Lung (tissue), 11 donors: ENCODE measurements at regions not wholly inside any gene's neighbourhood (a gene's known extent, or its start where the extent isn't known, plus 50 kb on each side); places are given as distances from the start of the nearest gene placed in this dataset.

ENCODE experiments used
- ATAC-seq: fragments of 200-7000 bp; cut with Tn5 transposase; one replicate; pipeline ENCODE4 v1.9.1; 2020; ENCODE audit warnings: moderate number of reproducible peaks; ENCODE audit not compliant: insufficient read depth, low FRiP score
- DNase-seq, 3 donors: peaks; one replicate each; pipeline ENCODE4 v3.0.0-alpha.2; 2013 to 2017
- H3K27ac ChIP-seq, 2 donors: one replicate each; pipeline ENCODE4 v1.5.1; 2013; ENCODE audit warnings: mild to moderate bottlenecking in 2 of 2, moderate library complexity in 2 of 2, control low read depth in 1 of 2, inconsistent platforms in 1 of 2, low read depth in 1 of 2, low read length in 1 of 2
- H3K27me3 ChIP-seq, 3 donors: one replicate each; pipeline ENCODE4 v1.5.1; 2013; ENCODE audit warnings: low read length in 2 of 3; ENCODE audit not compliant: control insufficient read depth in 3 of 3, insufficient read depth in 3 of 3
- H3K36me3 ChIP-seq, 4 donors: one replicate each; pipeline ENCODE4 v1.5.1; 2013; ENCODE audit warnings: low read length in 4 of 4, mild to moderate bottlenecking in 1 of 4, moderate library complexity in 1 of 4; ENCODE audit not compliant: control insufficient read depth in 4 of 4, insufficient read depth in 4 of 4
- H3K4me1 ChIP-seq, 5 donors: one replicate each; pipeline ENCODE4 v1.5.1; 2013; ENCODE audit warnings: low read length in 5 of 5, mild to moderate bottlenecking in 2 of 5, moderate library complexity in 1 of 5; ENCODE audit not compliant: control insufficient read depth in 5 of 5, insufficient read depth in 5 of 5
- H3K4me3 ChIP-seq: one replicate; pipeline ENCODE4 v1.5.1; 2013; ENCODE audit warnings: mild to moderate bottlenecking, control low read depth, moderate library complexity
- H3K9ac ChIP-seq, 2 donors: one replicate each; pipeline ENCODE4 v1.5.1; 2013; ENCODE audit warnings: low read length in 2 of 2, control low read depth in 1 of 2; ENCODE audit not compliant: insufficient read depth in 1 of 2
- H3K9me3 ChIP-seq, 4 donors: one replicate each; pipeline ENCODE4 v1.5.1; 2013; ENCODE audit warnings: low read length in 3 of 4, mild to moderate bottlenecking in 1 of 4, moderate library complexity in 1 of 4; ENCODE audit not compliant: control insufficient read depth in 4 of 4, insufficient read depth in 3 of 4
- CTCF ChIP-seq: IDR thresholded peaks from 2 replicates; pipeline ENCODE4 v1.5.1; 2012; ENCODE audit warnings: mild to moderate bottlenecking; ENCODE audit errors: control extremely low read depth, extremely low read depth
- WGBS, 2 donors: extraction: QIAGEN DNeasy Blood & Tissue Kit; methylation state at CpG; one replicate each; pipeline ENCODE4 v1.1.7; 2013; 5-methylcytosine and 5-hydroxymethylcytosine counted together
- donor health status: control.
- donor health status: control.
- donor health status: Bipolar disorder and iron deficiency.
- donor health status: healthy.
- donor health status: DM: yes; HTN: yes; CAD: no.

GRCh38 chr3:150077581-150078247, 107.0 kb upstream of the PFN2 start:
- Histone ChIP-seq H3K4me3 (no peak overlapping the region), H3K27me3 (no peaks in the 10 kb centered on the region), H3K9me3 (peaks cover 0 to 10% (median 5%) of the 10 kb centered on the region in 4 donors), H3K27ac (no peak overlapping the region), H3K4me1 (peaks cover 0 to 46% (median 7%) of the 10 kb centered on the region in 5 donors), H3K9ac (no peak overlapping the region), H3K36me3 (peaks cover 0 to 2% (median 0%) of the 10 kb centered on the region in 4 donors)
- DNase-seq (peak in 1 of 3 donors; percentile 27), ATAC-seq (no peak)
- 52 to 56% methylated on average over 4 of the region's 4 CpGs for WGBS, 2 donors
- TF ChIP-seq CTCF: no peak

GRCh38 chr3:150077107-150077506, 106.4 kb upstream of the PFN2 start:
- WGBS, 2 donors: 65 to 81% methylated on average over 3 of the region's 3 CpGs
- Histone ChIP-seq H3K9ac (no peak overlapping the region), H3K36me3 (peaks cover 0 to 2% (median 0%) of the 10 kb centered on the region in 4 donors), H3K9me3 (peaks cover 0 to 10% (median 5%) of the 10 kb centered on the region in 4 donors), H3K27ac (no peak overlapping the region), H3K4me3 (no peak overlapping the region), H3K27me3 (no peaks in the 10 kb centered on the region), H3K4me1 (peaks cover 0 to 46% (median 7%) of the 10 kb centered on the region in 5 donors)
- ATAC-seq: no peak
- no peak for DNase-seq
- TF ChIP-seq CTCF: no peak

- no peak for TF ChIP-seq CTCF
- DNase-seq (no peak), ATAC-seq (no peak)
- Histone ChIP-seq H3K27ac (no peak overlapping the region), H3K9ac (no peak overlapping the region), H3K27me3 (no peaks in the 10 kb centered on the region), H3K4me1 (peaks cover 0 to 46% (median 7%) of the 10 kb centered on the region in 5 donors), H3K36me3 (peaks cover 0 to 2% (median 0%) of the 10 kb centered on the region in 4 donors), H3K9me3 (peaks cover 0 to 10% (median 5%) of the 10 kb centered on the region in 4 donors), H3K4me3 (no peak overlapping the region)
- WGBS, 2 donors: 94 to 99% methylated on average over 2 of the region's 2 CpGs
These were observed 105.7 kb upstream of the PFN2 start for GRCh38 chr3:150076443-150076842.

- Histone ChIP-seq H3K27me3 (no peaks in the 10 kb centered on the region), H3K9ac (no peak overlapping the region), H3K27ac (no peak overlapping the region), H3K4me1 (peaks cover 0 to 46% (median 7%) of the 10 kb centered on the region in 5 donors), H3K9me3 (peaks cover 0 to 10% (median 5%) of the 10 kb centered on the region in 4 donors), H3K36me3 (peaks cover 0 to 2% (median 0%) of the 10 kb centered on the region in 4 donors), H3K4me3 (no peak overlapping the region)
- DNase-seq: no peak
- no peak for TF ChIP-seq CTCF
- no peak for ATAC-seq
- WGBS, 2 donors: 96 to 97% methylated on average over 11 of the region's 11 CpGs
These were observed 104.7 kb upstream of the PFN2 start for GRCh38 chr3:150075417-150075865.
